Activated T-cell treated with anti-CD3 and anti-CD28 coated beads, Interleukin-2, amount 50 U/mL, for 72 hours (primary cell): ENCODE measurements at regions not wholly inside any gene's neighbourhood (a gene's known extent, or its start where the extent isn't known, plus 50 kb on each side); places are given as distances from the start of the nearest gene placed in this dataset.
A peak's percentile ranks its signal among the peaks of the same experiment; 100 is the strongest.

Experiments used
- ATAC-seq, 2 donors: fragments of 150-1000 bp; cut with Tn5 transposase; replicated peaks in 1 of 2; 2 replicates each; pipeline ENCODE4 v1.10.0; 2021; ENCODE audit warnings: moderate library complexity in 2 of 2, mild to moderate bottlenecking in 1 of 2
- DNase-seq, 2 donors: peaks; one replicate each; pipeline ENCODE4 v3.0.0; 2021 to 2022; ENCODE audit warnings: mixed read lengths in 1 of 2
- H3K27ac Mint-ChIP-seq: one replicate; pipeline ENCODE4 v1.8.0; 2022; ENCODE audit warnings: mild to moderate bottlenecking, moderate library complexity, mixed read lengths
- H3K27me3 Mint-ChIP-seq: one replicate; pipeline ENCODE4 v1.8.0; 2022; ENCODE audit warnings: low read depth, mixed read lengths
- H3K36me3 Mint-ChIP-seq, 2 donors: one replicate each; pipeline ENCODE4 v1.8.0; 2022; ENCODE audit warnings: mixed read lengths in 2 of 2, mild to moderate bottlenecking in 1 of 2; ENCODE audit not compliant: insufficient read depth in 2 of 2
- H3K4me1 Mint-ChIP-seq: one replicate; pipeline ENCODE4 v1.8.0; 2022; ENCODE audit warnings: low read depth, mixed read lengths
- H3K4me3 Mint-ChIP-seq, 2 donors: one replicate each; pipeline ENCODE4 v1.8.0; 2022; ENCODE audit warnings: mild to moderate bottlenecking in 2 of 2, mixed read lengths in 2 of 2, moderate library complexity in 2 of 2
- H3K9me3 Mint-ChIP-seq, 2 donors: one replicate each; pipeline ENCODE4 v1.8.0; 2022; ENCODE audit warnings: mixed read lengths in 2 of 2

GRCh38 chrX:39828971-39829370 lies 268.8 kb downstream of the BCOR start:
- H3K27ac Mint-ChIP-seq, result no peak overlapping the region
- ATAC-seq (no peak), DNase-seq (no peak)
- H3K27me3 Mint-ChIP-seq, result peaks cover 20% of the 10 kb centered on the region
- H3K4me1 Mint-ChIP-seq, result peaks cover 6% of the 10 kb centered on the region
- H3K9me3 Mint-ChIP-seq, result no peaks in the 10 kb centered on the region
- H3K36me3 Mint-ChIP-seq, result peaks cover 0 to 2% of the 10 kb centered on the region in 2 donors
- H3K4me3 Mint-ChIP-seq, result no peak overlapping the region

DNA sequence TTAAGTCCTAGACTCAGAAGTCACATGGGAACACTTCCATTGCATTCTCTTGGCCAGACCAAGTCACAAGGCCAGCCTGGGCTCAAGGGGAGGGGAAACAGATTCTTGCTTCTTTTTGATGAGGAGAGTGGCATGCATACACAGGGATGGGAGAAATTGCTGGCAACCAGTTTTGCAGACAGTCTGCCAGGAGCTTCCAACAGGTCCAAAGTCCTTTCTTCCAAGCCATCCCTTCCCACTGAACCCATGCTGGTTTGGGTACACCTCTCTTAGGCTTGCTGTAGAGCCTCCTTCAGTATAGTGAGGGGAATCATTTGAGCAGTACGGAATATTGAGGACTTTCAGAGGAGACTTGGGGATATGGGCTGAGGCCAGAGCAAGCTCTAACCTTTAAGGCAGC lies 267.8 kb downstream of the BCOR start:
- Mint-ChIP-seq H3K4me1 (peaks cover 10% of the 10 kb centered on the region), H3K36me3 (no peaks in the 10 kb centered on the region)

DNA sequence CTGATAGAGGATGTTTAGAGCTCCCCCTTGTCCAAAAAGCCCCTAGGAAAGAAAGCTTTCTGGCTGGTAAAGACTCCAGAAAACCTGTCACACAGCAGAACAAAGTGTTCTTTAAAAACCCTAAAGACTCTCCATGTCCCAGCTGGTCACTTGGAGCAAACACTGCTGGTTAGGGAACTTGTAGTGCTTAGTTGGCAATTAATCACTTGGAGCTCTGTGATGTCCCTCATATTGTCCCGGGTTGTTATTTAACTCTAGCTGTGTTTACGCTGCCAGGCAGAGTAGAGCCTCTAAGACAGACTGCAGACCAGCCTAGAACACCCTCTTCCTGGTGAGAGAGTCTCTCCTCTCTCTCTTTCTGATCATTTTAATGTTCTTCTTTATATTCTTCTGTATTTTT lies 267.3 kb downstream of the BCOR start:
- H3K9me3 Mint-ChIP-seq, result no peaks in the 10 kb centered on the region
- no peak overlapping the region for H3K27ac Mint-ChIP-seq
- no peaks in the 10 kb centered on the region for H3K36me3 Mint-ChIP-seq
- ATAC-seq (no peak), DNase-seq (no peak)
- H3K4me1 Mint-ChIP-seq, result peaks cover 7% of the 10 kb centered on the region
- no peak overlapping the region for H3K4me3 Mint-ChIP-seq
- peaks cover 6% of the 10 kb centered on the region for H3K27me3 Mint-ChIP-seq

More for the DNA sequence above, 267.8 kb downstream of the BCOR start:
- no peak for ATAC-seq
- Mint-ChIP-seq H3K4me3 (no peak overlapping the region), H3K9me3 (no peaks in the 10 kb centered on the region), H3K27me3 (peaks cover 11% of the 10 kb centered on the region), H3K27ac (no peak overlapping the region)
- no peak for DNase-seq

DNA sequence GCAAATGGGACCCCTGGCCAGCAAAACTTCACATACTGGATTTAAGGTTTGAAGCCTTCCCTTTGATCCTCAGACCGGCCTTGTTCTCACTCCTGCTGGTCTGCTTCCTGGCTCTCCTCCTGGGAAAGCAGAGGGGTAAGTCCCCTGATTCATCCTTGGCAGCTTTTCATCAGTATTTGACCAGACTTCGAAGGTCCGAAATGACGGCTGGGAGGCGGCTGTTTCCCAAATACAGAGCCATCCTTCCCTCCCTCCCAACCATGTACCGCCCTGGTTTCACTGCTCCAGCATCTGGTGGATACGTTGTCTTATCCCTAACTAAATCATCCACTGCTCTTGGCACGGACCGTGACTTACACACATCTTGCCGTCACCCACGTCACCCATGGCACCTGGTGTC lies 265.5 kb downstream of the BCOR start:
- Mint-ChIP-seq H3K36me3 (no peaks in the 10 kb centered on the region), H3K27ac (no peak overlapping the region), H3K4me3 (no peak overlapping the region), H3K9me3 (no peaks in the 10 kb centered on the region), H3K27me3 (no peaks in the 10 kb centered on the region), H3K4me1 (peaks cover 14% of the 10 kb centered on the region)
- no peak for ATAC-seq
- DNase-seq, result no peak

- H3K27me3 Mint-ChIP-seq, result no peaks in the 10 kb centered on the region
- DNase-seq, result peak in 1 of 2 donors; percentile 4
- H3K36me3 Mint-ChIP-seq, result no peaks in the 10 kb centered on the region
- H3K4me3 Mint-ChIP-seq, result no peak overlapping the region
- peak; percentile 85 to 91 for ATAC-seq
- H3K27ac Mint-ChIP-seq, result no peak overlapping the region
- no peaks in the 10 kb centered on the region for H3K9me3 Mint-ChIP-seq
- H3K4me1 Mint-ChIP-seq, result peaks cover 14% of the 10 kb centered on the region
Observed at GRCh38 chrX:39834600-39834999, 263.2 kb downstream of the BCOR start.

- no peak overlapping the region for H3K27ac Mint-ChIP-seq
- ATAC-seq, result no peak
- H3K4me1 Mint-ChIP-seq, result peaks cover 14% of the 10 kb centered on the region
- no peaks in the 10 kb centered on the region for H3K27me3 Mint-ChIP-seq
- no peaks in the 10 kb centered on the region for H3K9me3 Mint-ChIP-seq
- no peak for DNase-seq
- no peak overlapping the region for H3K4me3 Mint-ChIP-seq
- no peaks in the 10 kb centered on the region for H3K36me3 Mint-ChIP-seq
Observed at GRCh38 chrX:39835241-39835640, 262.5 kb downstream of the BCOR start.

- Mint-ChIP-seq H3K4me1 (peaks cover 14% of the 10 kb centered on the region), H3K4me3 (no peak overlapping the region), H3K27me3 (peaks cover 4% of the 10 kb centered on the region), H3K27ac (no peak overlapping the region), H3K9me3 (no peaks in the 10 kb centered on the region), H3K36me3 (no peaks in the 10 kb centered on the region)
- DNase-seq (no peak), ATAC-seq (no peak)
Observed at GRCh38 chrX:39835776-39836175, 262.0 kb downstream of the BCOR start.

GRCh38 chrX:39836802-39837420 lies 260.8 kb downstream of the BCOR start:
- Mint-ChIP-seq H3K4me3 (no peak overlapping the region), H3K27me3 (peaks cover 12% of the 10 kb centered on the region), H3K4me1 (peaks cover 14% of the 10 kb centered on the region), H3K36me3 (no peaks in the 10 kb centered on the region), H3K27ac (no peak overlapping the region), H3K9me3 (no peaks in the 10 kb centered on the region)
- ATAC-seq (peak; percentile 70), DNase-seq (peak in 1 of 2 donors; percentile 10)

DNA sequence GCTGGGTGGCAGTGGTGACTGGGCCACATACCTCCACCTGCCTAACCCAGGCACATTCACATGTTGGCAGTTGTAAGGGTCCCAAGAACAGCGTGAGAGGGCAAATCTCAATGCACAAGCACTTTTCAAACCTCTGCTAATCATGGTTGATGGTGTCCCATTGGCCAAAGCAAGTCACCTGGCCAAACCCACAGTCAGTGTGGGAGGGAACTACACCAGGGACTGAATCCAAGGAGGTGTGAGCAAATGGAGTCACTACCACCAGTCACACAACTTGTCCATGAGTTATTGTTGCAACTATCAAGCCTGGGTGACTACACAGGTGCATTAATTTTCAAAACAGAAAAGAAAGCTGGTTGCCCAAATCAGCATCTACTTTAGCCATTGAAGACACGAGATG lies 260.1 kb downstream of the BCOR start:
- Mint-ChIP-seq H3K4me1 (peaks cover 14% of the 10 kb centered on the region), H3K4me3 (no peak overlapping the region), H3K9me3 (no peaks in the 10 kb centered on the region), H3K27me3 (peaks cover 12% of the 10 kb centered on the region), H3K27ac (no peak overlapping the region), H3K36me3 (no peaks in the 10 kb centered on the region)
- ATAC-seq (no peak), DNase-seq (no peak)

DNA sequence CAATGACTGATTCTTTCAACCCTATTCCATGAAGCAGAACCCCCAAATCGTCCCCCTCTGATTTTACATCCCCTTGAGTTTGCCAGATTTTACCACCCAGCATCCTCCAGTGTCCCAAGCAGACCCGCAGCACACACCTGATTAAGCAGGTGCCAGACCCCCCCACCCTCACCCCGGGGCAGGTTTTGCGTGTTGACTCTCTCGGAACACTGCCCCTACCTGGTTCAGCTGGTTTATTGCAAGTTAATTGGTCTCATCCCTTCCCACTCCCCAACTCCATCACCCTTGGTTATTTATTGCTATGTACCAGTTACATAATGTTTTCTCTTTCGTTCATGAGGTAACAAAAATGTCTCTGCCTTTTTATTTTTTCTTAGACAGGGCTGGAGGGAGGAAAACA lies 258.4 kb downstream of the BCOR start:
- no peaks in the 10 kb centered on the region for H3K36me3 Mint-ChIP-seq

GRCh38 chrX:39840133-39840532 lies 257.6 kb downstream of the BCOR start:
- Mint-ChIP-seq H3K27me3 (peaks cover 33% of the 10 kb centered on the region), H3K27ac (no peak overlapping the region), H3K4me3 (no peak overlapping the region), H3K36me3 (no peaks in the 10 kb centered on the region), H3K9me3 (no peaks in the 10 kb centered on the region), H3K4me1 (peaks cover 7% of the 10 kb centered on the region)
- DNase-seq (no peak), ATAC-seq (no peak)

More for the DNA sequence above, 258.4 kb downstream of the BCOR start:
- no peak overlapping the region for H3K4me3 Mint-ChIP-seq
- no peaks in the 10 kb centered on the region for H3K9me3 Mint-ChIP-seq
- no peak overlapping the region for H3K27ac Mint-ChIP-seq
- ATAC-seq (no peak), DNase-seq (no peak)
- peaks cover 27% of the 10 kb centered on the region for H3K27me3 Mint-ChIP-seq
- peaks cover 10% of the 10 kb centered on the region for H3K4me1 Mint-ChIP-seq

DNA sequence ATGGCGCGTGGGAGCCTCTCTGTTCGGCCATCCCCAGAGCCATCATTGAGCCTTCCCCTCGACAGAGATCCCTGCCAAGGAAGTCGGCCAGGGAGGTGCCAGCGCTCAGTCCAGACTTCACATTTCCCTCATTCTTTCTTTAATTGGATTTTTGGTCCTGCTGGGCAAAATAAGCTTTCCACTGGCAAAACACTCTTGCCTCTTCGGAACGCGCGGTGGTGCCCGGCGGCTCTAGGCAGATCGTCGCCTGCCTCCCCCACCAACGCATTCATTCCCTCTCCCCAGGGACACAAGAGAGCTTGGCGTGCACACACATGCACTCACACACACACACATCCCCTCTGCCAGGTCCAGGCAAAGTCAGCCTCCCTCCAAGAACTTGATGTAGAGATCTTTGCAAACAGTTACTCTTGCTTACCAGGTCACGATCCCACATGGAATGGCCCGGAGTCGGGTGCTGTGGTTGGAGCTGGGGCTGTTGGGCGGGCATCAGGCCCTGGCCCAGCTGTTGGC lies 257.1 kb downstream of the BCOR start:
- Mint-ChIP-seq H3K9me3 (no peaks in the 10 kb centered on the region), H3K27me3 (peaks cover 33% of the 10 kb centered on the region), H3K4me3 (no peak overlapping the region), H3K36me3 (no peaks in the 10 kb centered on the region), H3K27ac (no peak overlapping the region), H3K4me1 (peaks cover 7% of the 10 kb centered on the region)
- no peak for ATAC-seq
- no peak for DNase-seq

- H3K9me3 Mint-ChIP-seq, result no peaks in the 10 kb centered on the region
- H3K36me3 Mint-ChIP-seq, result no peaks in the 10 kb centered on the region
- peaks cover 5% of the 10 kb centered on the region for H3K4me1 Mint-ChIP-seq
- H3K27ac Mint-ChIP-seq, result no peak overlapping the region
- H3K27me3 Mint-ChIP-seq, result peaks cover 33% of the 10 kb centered on the region
- no peak for ATAC-seq
- no peak for DNase-seq
- H3K4me3 Mint-ChIP-seq, result no peak overlapping the region
Observed at GRCh38 chrX:39841604-39842003, 256.2 kb downstream of the BCOR start.
